ENCODE measurements at regions not wholly inside any gene's neighbourhood (a gene's known extent, or its start where the extent isn't known, plus 50 kb on each side); places are given as distances from the start of the nearest gene placed in this dataset.

DNA sequence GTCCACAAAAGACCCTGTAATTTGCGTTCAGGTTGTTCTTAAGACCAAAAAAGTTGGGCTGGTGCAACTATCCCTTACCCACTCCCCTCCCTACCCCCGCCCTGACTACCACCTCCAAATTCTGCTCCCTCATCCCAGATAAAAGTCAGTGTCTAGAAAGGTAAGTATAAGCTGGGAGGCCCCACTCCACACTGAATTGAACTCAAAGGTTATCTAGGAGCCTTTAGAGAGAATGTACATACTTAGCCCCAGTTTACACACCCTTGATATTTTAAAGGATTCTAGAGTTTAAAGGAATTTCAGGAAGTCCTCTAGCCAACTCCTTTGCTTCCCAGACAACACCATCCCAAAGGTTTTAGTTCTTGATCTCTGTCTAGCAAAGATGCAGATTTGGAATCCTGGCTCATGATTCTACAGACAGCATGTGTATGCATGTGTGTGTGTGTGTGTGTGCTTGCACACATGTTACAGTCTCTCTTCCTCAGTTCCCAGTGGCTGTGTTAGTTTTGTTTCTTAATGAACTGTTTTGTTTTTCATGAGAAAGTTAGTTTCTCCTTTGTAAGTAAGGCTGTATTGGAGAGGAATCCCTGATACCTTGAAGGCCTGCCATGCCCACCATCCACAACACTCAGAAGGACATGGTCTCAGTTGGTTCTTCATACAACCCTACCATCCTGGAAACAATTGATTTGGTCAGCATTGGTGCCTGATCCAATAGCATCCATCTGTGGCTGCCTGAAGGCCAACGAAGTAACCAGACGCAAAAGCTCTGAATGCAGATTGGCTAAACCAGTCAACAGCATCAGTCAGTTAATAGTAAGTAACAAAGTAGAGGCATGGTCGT lies 281.3 kb downstream of the SOX9 start:
- TF ChIP-seq, protein P1, sequence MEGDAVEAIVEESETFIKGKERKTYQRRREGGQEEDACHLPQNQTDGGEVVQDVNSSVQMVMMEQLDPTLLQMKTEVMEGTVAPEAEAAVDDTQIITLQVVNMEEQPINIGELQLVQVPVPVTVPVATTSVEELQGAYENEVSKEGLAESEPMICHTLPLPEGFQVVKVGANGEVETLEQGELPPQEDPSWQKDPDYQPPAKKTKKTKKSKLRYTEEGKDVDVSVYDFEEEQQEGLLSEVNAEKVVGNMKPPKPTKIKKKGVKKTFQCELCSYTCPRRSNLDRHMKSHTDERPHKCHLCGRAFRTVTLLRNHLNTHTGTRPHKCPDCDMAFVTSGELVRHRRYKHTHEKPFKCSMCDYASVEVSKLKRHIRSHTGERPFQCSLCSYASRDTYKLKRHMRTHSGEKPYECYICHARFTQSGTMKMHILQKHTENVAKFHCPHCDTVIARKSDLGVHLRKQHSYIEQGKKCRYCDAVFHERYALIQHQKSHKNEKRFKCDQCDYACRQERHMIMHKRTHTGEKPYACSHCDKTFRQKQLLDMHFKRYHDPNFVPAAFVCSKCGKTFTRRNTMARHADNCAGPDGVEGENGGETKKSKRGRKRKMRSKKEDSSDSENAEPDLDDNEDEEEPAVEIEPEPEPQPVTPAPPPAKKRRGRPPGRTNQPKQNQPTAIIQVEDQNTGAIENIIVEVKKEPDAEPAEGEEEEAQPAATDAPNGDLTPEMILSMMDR (IDR thresholded peaks at IDR 0.05; ENCODE audit: insufficient read depth, missing control alignments): no peak
- FAIRE-seq: no peak

DNA sequence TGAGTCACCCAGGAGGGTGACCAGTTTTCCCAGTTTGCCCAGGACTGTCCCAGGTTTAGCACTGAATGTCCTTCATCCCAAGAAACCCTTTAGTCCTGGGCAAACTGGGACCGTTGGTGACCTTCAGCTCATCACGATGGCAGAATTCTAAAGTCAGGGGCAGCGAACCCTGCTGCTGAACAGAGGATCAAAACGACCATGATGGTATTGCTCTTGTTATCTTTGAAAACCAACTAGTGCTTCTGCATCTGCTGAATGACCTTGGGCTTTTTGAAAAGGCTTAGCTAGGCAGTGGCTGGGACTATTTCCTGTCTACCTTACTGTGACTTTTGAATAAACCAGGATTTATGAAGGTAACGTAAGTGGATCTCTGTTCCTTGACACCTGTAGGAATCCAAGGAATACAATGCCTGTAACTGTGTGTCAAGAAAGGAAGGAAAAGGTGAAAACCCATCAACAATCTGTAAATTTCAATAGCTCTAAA lies 281.9 kb downstream of the SOX9 start:
- no peak for DNase-seq (ENCODE audit: insufficient read length, low spot score)
- no peak for FAIRE-seq
- TF ChIP-seq, protein P1 (IDR thresholded peaks at IDR 0.05; ENCODE audit: insufficient read depth, missing control alignments): no peak

More for the DNA sequence above, 281.3 kb downstream of the SOX9 start:
- no peak for DNase-seq (ENCODE audit: insufficient read length, low spot score)

DNA sequence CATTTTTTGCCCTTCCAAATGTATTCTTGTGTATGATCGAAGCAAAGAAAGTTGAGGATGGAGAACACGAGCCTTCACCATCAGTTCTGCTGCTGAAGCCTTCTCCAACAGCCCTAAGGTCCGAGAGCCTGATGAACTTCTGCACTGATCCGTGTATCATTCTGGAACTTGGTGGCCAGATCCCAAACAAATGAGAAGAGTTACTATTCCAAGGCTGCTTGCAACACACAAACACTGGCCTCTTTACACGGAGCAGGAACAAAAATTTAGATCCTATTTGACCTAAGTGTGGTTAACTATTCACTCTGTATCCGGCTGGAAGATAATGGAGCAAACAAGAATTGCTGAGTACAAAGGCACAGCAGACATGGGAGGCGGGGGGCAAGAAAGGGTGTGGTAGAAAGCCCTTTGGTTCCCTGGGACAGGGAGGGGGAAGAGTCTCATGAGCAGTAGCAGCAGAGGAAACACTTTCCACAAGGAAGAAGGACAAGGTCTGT lies 282.9 kb downstream of the SOX9 start:
- DNase-seq (ENCODE audit: insufficient read length, low spot score): no peak
- FAIRE-seq: no peak
- TF ChIP-seq, protein P1 (IDR thresholded peaks at IDR 0.05; ENCODE audit: insufficient read depth, missing control alignments): no peak

DNA sequence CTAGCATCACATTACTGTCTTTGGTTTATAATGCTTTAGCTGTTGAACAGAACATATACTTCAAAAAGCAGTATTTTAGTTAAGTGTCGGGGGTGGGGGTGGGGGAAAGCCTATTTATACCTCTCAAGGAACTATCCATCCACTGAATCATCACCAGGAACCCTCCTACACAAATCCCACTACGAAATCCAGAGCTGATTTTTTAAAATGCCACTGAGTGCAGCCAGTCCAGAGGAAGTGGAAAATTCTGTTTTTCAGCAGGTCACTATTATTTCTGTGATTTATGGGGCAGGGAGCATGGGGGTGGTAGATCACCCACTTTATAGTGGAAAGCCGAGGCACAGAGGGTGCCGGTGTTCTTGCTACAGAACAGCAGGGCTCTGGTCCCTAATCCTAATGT lies 284.1 kb downstream of the SOX9 start:
- DNase-seq (ENCODE audit: insufficient read length, low spot score) (no peak), FAIRE-seq (no peak)
- TF ChIP-seq, protein P1 (IDR thresholded peaks at IDR 0.05; ENCODE audit: insufficient read depth, missing control alignments): no peak

DNA sequence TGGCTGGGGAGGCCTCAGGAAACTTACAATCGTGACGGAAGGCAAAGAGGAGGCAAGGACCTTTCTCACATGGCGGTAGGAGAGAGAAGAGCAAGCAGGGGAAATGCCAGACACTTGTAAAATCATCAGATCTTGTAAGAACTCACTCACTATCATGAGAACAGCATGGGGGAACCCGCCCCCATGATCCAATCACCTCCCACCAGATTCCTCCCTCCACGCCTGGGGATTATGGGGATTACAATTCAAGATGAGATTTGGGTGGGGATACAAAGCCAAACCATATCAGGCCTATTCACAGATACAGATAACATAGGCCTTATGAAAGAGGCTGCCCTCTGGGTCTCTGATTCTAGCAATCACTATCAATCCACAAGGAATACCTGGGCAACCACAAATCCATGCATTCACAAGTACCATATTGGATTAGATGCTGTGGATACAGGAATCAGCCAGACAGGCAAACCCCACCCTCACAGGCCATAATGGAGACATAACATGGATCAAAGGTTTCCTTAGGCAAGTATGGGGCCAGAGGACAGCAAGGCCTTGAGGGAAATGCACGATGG lies 284.9 kb downstream of the SOX9 start:
- no peak for DNase-seq (ENCODE audit: insufficient read length, low spot score)
- FAIRE-seq: no peak
- TF ChIP-seq, protein P1 (IDR thresholded peaks at IDR 0.05; ENCODE audit: insufficient read depth, missing control alignments): no peak

DNA sequence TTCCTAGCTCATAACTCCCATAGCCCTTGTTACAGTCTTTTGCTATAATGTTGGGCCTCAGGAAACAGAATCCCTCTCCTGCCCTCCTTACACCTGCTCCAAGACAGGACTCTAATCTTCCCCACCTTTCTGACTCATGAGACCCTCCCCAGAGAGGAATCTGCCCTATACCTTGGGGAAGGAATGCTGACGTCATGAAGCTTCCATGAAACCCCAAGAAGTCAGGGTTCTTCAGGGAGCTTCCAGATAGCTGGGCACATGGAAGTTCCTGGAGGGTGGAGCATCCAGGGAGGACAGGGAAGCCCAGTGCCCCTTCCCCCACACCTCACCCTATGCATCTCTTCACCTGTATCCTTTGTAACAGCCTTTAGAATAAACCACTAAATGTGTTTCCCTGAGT lies 285.7 kb downstream of the SOX9 start:
- TF ChIP-seq, protein P1 (IDR thresholded peaks at IDR 0.05; ENCODE audit: insufficient read depth, missing control alignments): no peak
- DNase-seq (ENCODE audit: insufficient read length, low spot score) (no peak), FAIRE-seq (no peak)
